MM.1S (cell line): ENCODE measurements at regions not wholly inside any gene's neighbourhood (a gene's known extent, or its start where the extent isn't known, plus 50 kb on each side); places are given as distances from the start of the nearest gene placed in this dataset.

Source experiments
- EZH2 ChIP-seq: fragments of 300-600 bp; sonication (generic); optimal IDR thresholded peaks from 2 replicates; pipeline ENCODE3; 2017; ENCODE audit warnings: low read depth, mild to moderate bottlenecking, antibody characterized with exemption, low read length, mixed read lengths
- EZH2phosphoT487 ChIP-seq: fragments of 300-600 bp; sonication (generic); IDR thresholded peaks from 2 replicates; pipeline ENCODE4 v1.6.1; 2018; ENCODE audit warnings: antibody characterized with exemption, low read length
- TF ChIP-seq, protein P1 (sequence below): fragments of 300-600 bp; sonication (generic); IDR thresholded peaks from 2 replicates; pipeline ENCODE4 v1.5.1; 2016; ENCODE audit warnings: antibody characterized with exemption, low read length, mixed read lengths

GRCh38 chr5:164679461-164679860, 1174.0 kb downstream of the MAT2B start:
- TF ChIP-seq EZH2phosphoT487 (no peak), EZH2 (no peak)
- TF ChIP-seq, protein P1, sequence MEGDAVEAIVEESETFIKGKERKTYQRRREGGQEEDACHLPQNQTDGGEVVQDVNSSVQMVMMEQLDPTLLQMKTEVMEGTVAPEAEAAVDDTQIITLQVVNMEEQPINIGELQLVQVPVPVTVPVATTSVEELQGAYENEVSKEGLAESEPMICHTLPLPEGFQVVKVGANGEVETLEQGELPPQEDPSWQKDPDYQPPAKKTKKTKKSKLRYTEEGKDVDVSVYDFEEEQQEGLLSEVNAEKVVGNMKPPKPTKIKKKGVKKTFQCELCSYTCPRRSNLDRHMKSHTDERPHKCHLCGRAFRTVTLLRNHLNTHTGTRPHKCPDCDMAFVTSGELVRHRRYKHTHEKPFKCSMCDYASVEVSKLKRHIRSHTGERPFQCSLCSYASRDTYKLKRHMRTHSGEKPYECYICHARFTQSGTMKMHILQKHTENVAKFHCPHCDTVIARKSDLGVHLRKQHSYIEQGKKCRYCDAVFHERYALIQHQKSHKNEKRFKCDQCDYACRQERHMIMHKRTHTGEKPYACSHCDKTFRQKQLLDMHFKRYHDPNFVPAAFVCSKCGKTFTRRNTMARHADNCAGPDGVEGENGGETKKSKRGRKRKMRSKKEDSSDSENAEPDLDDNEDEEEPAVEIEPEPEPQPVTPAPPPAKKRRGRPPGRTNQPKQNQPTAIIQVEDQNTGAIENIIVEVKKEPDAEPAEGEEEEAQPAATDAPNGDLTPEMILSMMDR: no peak
